DMS53 treated with DMSO at 0.1 percent for 48 hours (cell line): ENCODE measurements at regions not wholly inside any gene's neighbourhood (a gene's known extent, or its start where the extent isn't known, plus 50 kb on each side); places are given as distances from the start of the nearest gene placed in this dataset.
A peak's percentile ranks its signal among the peaks of the same experiment; 100 is the strongest.
"Not testable (repeated sequence)": the region's sequence is repeated elsewhere in the genome, so short reads cannot be mapped to it uniquely, and the experiment has no call there.

Experiments used
- DNase-seq: peaks from one replicate; lab custom pipeline; 2025; ENCODE audit not compliant: unreplicated experiment; lab: John Stamatoyannopoulos, UW

DNA sequence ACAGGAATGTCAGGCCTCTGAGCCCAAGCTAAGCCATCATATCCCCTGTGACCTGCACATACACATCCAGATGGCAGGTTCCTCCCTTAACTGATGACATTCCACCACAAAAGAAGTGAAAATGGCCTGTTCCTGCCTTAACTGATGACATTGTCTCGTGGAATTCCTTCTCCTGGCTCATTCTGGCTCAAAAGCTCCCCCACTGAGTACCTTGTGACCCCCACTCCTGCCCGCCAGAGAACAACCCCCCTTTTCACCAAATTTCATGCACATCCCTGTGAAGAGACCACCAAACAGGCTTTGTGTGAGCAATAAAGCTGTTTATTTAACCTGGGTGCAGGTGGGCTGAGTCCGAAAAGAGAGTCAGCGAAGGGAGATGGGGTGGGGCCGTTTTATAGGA lies 447.4 kb downstream of the FGF13 start:
- DNase-seq: not testable (repeated sequence)

DNA sequence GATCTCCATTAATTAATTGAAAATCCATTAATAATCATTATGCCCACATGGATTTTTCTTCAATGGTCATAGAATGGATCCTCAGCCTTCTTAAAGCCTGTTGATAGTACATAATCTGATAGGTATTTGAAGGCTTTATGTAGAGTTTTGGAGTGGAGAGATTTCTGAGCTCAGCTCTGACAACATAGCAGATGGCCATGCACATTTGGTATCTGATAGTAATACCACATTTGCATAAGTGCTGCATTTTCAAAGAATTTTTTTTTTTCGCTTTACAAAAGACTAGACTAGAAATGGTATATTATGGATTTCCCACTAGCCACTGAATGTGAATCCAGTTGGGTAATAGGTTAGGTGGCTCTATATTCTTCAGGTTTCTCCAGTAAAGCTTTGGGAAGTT lies 440.6 kb downstream of the FGF13 start:
- DNase-seq: no peak

DNA sequence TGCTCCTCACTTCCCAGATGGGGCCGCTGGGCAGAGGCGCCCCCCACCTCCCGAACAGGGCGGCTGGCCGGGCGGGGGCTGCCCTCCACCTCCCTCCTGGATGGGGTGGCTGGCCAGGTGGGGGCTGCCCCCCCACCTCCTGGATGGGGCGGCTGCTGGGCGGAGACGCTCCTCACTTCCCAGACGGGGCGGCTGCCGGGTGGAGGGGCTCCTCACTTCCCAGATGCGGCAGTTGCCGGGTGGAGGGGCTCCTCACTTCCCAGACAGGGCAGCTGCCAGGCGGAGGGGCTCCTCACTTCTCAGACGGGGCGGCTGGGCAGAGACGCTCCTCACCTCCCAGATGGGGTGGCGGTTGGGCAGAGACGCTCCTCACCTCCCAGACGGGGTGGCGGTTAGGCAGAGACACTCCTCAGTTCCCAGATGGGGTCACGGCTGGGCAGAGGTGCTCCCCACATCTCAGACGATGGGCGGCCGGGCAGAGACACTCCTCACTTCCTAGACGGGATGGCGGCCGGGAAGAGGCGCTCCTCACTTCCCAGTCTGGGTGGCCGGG lies 428.8 kb downstream of the FGF13 start:
- not testable (repeated sequence) for DNase-seq

DNA sequence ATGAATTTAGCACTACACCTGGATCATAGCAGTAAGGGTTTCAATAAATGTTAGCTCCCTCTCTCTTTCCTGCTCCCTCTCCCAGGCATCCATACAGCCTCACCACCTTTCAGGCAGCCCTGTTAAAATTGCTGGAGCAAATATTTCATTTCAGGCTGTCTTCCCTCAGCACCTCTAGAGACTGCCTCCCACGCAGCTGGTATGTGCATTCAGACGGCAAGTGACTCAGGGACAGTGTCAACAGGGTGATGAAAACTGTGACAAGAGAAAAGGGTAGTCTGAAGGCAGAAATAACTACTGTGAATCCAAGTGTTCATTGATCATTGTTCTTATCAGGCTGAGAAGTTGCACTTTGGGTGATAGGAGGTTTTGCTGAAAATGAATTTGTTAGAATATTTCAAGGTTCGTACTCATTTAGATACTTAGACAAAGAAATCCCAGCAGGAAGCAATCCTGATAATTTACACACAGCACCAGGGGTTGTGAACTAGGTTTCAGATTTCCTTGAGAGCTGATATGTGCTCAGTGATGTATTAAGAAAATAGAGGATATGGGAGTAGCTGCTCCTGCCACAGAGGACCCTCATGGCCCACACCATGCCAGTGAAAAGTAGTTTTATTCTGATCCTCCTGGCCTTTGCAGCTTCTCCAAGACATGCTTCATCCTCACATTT lies 424.2 kb downstream of the FGF13 start:
- DNase-seq: peak; percentile 30

DNA sequence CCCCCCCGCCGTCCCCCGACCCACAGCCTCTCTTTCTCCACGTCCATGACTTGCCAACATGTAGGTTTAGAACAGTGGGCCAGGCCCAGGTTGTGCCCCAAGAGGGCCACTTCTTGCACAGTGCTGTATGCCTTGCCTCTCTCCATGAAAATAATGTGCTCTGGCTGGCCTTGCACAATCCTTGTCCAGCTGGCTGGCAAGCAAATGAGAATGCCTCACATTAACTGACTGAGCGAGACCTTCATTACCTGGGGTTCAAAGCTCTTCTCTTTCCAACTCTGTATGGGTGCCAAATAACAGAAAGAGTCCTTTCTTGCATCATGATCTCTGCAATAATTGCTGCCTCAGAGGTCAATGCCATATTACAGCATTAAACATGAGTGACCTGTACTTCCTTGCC lies 416.6 kb downstream of the FGF13 start:
- DNase-seq: no peak

DNA sequence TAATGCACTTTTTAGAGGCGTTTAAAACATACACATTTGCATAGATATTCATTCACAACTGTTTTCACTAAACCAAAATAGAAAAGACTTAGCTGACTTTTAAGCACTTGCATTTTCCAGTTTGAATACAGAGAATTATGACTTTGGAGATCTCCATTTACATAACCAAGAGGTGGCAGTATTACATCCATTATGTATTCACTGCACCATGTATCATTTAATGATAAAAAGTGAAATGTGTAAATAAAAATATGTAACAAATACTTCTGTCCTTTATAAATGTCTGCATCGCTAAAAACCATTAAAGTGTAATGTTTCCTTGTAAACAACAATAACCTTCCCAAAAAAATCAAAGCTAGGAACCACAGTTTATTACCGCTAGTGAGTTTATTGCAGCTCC lies 413.2 kb downstream of the FGF13 start:
- no peak for DNase-seq

DNA sequence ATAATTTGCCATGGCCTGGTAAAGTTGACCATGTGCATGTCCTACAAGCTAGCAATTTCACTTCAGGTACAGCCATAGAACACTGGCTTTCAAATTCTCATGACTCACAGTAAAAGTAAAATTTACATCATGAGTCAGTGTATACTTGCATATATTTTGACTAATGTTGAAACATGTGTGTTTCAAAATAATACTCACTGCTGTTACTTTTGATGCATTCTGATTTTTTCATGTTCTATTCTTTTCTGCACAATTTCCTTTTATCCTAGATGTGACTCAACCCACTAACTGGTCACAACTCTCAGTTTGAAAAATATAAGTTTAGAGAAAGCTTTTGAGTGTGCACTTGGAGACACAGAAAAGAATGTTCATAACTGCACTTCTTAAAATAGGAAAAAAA lies 365.7 kb downstream of the FGF13 start:
- no peak for DNase-seq

DNA sequence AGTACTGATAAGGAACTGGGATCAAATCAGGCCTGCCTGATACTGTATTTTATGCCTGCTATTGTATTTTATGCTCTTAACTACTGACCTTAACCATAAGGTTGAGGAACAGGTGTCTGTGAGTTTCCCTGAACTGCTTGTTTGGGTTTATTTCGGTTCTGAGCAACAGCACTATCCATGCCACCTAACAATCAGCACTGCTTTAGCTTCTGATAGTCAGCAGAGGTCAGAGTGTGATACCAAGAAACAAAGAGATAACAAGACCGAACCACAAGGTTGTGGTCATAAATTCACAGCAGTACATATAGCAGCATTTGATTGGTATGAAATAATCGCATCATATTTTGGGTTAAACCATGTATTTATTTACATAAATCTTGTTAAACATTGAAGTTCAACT lies 362.2 kb downstream of the FGF13 start:
- DNase-seq: no peak

DNA sequence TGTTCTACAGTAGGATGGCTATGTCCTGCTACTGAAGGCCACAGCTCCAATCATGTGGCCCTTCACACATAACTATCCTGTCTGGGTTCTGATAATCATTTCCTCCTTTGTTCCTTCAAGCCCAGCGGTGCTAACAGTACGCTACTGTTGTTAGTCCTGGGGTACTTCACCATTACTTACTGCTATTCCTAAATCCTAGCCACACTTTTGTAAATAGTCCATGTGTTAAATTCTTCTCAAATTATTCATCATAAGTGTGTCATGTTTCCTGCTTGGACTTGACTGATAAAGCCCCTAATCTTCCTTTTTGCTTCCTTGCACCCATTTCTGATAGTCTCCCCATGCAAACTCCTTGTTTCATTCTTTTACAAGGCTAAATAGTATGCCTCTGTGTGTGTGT lies 332.6 kb downstream of the FGF13 start:
- DNase-seq: no peak

DNA sequence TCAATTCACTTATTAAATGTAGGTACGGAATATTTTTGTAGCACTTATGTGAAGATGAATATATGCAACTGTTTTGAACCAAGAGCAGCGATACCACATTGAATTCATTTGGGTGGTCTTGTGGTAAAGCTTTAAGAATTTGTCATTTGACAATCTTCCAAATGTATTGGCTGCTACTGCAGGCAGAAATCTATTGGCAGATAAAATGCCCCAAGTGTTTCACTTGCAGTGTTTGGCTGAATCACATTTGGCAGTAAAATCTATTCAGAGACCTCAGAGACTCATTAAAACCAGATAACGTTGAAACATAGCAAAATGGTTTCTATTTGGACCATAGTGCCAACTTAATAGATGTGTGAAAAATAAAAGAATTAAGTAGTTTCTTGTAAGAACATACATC lies 303.4 kb downstream of the FGF13 start:
- DNase-seq: no peak

DNA sequence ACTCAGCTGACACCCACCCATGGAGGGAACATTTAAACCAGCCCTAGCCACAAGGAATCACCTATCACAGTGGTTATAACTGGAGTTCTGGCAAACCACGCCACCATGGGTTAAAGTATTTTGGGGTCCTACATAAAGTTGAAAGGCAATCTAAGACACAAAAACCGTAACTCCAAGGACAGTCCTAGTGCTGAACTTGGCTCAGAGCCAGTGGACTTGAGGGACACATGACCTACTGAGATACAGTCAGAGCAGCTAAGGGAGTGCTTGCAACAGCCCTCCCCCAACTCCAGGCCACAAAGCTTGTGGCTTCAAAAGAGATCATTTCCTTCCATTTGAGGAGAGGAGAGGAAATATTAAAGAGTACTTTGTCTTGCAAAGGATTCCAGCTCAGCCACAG lies 300.5 kb downstream of the FGF13 start:
- DNase-seq: no peak
